ENCODE measurements at regions not wholly inside any gene's neighbourhood (a gene's known extent, or its start where the extent isn't known, plus 50 kb on each side); places are given as distances from the start of the nearest gene placed in this dataset.

DNA sequence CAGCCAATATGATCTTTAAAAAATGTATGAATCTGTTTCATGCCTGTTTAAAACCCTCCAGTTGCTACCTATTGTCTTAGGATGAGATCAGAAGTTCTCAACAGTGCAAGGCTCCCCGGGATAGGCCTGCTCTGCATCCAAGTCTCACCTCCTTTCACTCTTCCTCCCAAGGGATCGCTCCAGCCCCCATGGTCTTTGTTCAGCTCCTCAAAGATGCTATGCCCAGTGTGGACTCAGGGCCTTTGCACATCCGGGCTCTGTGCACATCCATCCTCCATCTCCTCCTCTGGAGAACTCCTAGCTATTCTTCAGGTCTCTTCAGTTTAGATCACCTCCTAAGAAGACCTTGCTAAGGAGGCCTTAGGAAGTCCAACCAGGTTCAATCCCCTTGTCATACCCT, 82.7 kb upstream of the LEP start:
- Mint-ChIP-seq H3K4me1 (ENCODE audit: low read depth) (peaks cover 19% of the 10 kb centered on the region), H3K36me3 (ENCODE audit: low read depth) (no peaks in the 10 kb centered on the region; the same call in 1 of the 2 replicates), H3K4me3 (no peak overlapping the region), H3K27me3 (ENCODE audit: insufficient read depth) (peaks cover 45% of the 10 kb centered on the region), H3K9me3 (no peaks in the 10 kb centered on the region), H3K27ac (no peak overlapping the region)
- no peak for DNase-seq
- TF ChIP-seq, protein P1, sequence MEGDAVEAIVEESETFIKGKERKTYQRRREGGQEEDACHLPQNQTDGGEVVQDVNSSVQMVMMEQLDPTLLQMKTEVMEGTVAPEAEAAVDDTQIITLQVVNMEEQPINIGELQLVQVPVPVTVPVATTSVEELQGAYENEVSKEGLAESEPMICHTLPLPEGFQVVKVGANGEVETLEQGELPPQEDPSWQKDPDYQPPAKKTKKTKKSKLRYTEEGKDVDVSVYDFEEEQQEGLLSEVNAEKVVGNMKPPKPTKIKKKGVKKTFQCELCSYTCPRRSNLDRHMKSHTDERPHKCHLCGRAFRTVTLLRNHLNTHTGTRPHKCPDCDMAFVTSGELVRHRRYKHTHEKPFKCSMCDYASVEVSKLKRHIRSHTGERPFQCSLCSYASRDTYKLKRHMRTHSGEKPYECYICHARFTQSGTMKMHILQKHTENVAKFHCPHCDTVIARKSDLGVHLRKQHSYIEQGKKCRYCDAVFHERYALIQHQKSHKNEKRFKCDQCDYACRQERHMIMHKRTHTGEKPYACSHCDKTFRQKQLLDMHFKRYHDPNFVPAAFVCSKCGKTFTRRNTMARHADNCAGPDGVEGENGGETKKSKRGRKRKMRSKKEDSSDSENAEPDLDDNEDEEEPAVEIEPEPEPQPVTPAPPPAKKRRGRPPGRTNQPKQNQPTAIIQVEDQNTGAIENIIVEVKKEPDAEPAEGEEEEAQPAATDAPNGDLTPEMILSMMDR (IDR thresholded peaks at IDR 0.05): no peak

GRCh38 chr7:128160296-128160695, 80.8 kb upstream of the LEP start:
- TF ChIP-seq, protein P1 (IDR thresholded peaks at IDR 0.05): no peak
- Mint-ChIP-seq H3K9me3 (no peaks in the 10 kb centered on the region), H3K36me3 (ENCODE audit: low read depth) (no peaks in the 10 kb centered on the region; the same call in 1 of the 2 replicates), H3K4me3 (no peak overlapping the region), H3K4me1 (ENCODE audit: low read depth) (peaks cover 34% of the 10 kb centered on the region), H3K27me3 (ENCODE audit: insufficient read depth) (peaks cover 46% of the 10 kb centered on the region), H3K27ac (no peak overlapping the region)
- no peak for DNase-seq

DNA sequence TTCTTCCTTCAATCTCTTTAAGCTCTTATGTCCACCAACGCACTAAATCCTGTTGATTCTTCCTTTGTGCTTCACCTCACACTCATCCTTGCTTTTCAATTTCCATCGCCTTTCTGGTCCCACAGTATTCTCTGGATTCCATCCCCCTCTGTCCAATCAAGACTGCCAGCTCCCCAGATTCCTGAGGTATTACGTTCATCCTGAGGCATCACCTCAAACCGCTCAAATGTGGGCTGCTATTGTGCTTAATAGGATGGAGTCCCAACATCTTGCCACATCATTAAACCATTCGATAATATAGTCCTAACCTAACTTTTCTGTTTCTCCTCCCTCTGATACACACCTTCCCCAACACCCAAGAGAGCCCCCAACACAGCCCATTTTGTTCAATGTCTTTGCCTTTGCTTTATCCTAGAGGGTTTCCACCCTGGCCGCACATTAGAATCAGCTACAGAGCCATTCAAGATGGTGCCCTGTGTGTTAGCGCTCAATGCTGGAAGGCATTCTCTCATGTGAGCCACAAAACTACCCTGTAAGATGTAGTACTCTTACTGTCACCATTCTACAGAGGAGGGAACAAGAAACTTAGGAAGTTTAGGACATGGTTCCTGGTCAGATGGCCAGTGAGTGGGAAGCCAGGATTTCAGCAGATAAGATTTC, 79.5 kb upstream of the LEP start:
- DNase-seq: no peak
- no peak overlapping the region for H3K27ac Mint-ChIP-seq
- H3K36me3 Mint-ChIP-seq (ENCODE audit: low read depth): no peaks in the 10 kb centered on the region; the same call in 1 of the 2 replicates
- TF ChIP-seq, protein P1 (IDR thresholded peaks at IDR 0.05): no peak
- peaks cover 54% of the 10 kb centered on the region for H3K27me3 Mint-ChIP-seq (ENCODE audit: insufficient read depth)
- peaks cover 36% of the 10 kb centered on the region for H3K4me1 Mint-ChIP-seq (ENCODE audit: low read depth)
- no peaks in the 10 kb centered on the region for H3K9me3 Mint-ChIP-seq
- H3K4me3 Mint-ChIP-seq: no peak overlapping the region; the same call in 1 of the 2 replicates

- Mint-ChIP-seq H3K4me1 (ENCODE audit: low read depth) (peaks cover 36% of the 10 kb centered on the region), H3K9me3 (no peaks in the 10 kb centered on the region), H3K36me3 (ENCODE audit: low read depth) (no peaks in the 10 kb centered on the region; the same call in 1 of the 2 replicates), H3K27me3 (ENCODE audit: insufficient read depth) (peaks cover 54% of the 10 kb centered on the region), H3K27ac (no peak overlapping the region), H3K4me3 (no peak overlapping the region)
- TF ChIP-seq, protein P1 (IDR thresholded peaks at IDR 0.05): no peak
- no peak for DNase-seq
Observed at GRCh38 chr7:128162666-128163065, 78.4 kb upstream of the LEP start.

DNA sequence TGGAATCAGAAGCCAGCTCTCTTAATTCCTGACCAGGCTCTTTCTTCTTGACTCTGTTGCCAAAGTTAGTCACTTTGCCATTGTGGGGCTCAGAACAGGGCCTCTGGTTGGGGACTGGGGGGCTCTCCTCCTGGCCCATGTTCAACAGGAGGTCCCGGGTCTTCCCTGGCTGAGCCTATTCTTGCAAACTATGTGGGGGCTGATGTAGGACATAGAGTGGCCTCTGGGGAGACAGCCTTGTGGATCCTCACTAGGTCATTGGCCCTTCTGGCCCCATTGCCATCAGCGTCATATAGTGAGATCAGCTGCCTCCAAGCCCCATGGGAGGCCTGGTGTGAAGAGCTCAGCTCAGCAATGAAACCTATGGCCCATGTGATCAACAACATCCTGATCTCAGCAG, 77.6 kb upstream of the LEP start:
- Mint-ChIP-seq H3K27ac (peak overlapping the region; percentile 91; the same call in 1 of the 2 replicates), H3K9me3 (no peaks in the 10 kb centered on the region), H3K4me1 (ENCODE audit: low read depth) (peaks cover 38% of the 10 kb centered on the region), H3K27me3 (ENCODE audit: insufficient read depth) (peaks cover 51% of the 10 kb centered on the region), H3K4me3 (no peak overlapping the region), H3K36me3 (ENCODE audit: low read depth) (peaks cover 1% of the 10 kb centered on the region; the same call in 1 of the 2 replicates)
- TF ChIP-seq, protein P1 (IDR thresholded peaks at IDR 0.05): no peak
- no peak for DNase-seq

All from HFFc6 (cell line).